ENCODE measurements at regions not wholly inside any gene's neighbourhood (a gene's known extent, or its start where the extent isn't known, plus 50 kb on each side); places are given as distances from the start of the nearest gene placed in this dataset.

GRCh38 chr1:79785964-79786363 is 779.4 kb upstream of the ADGRL4 start:
- no peak for ATAC-seq

- ATAC-seq = no peak
These were observed 779.0 kb upstream of the ADGRL4 start for GRCh38 chr1:79785561-79785960.

- ATAC-seq = no peak
These were observed 774.7 kb upstream of the ADGRL4 start for GRCh38 chr1:79781261-79781660.

- peak in 1 of 2 donors; percentile 25 for ATAC-seq
These were observed 771.1 kb upstream of the ADGRL4 start for GRCh38 chr1:79777481-79778219.

GRCh38 chr1:79775402-79775801 is 768.9 kb upstream of the ADGRL4 start:
- ATAC-seq = no peak

GRCh38 chr1:79773385-79773784 is 766.9 kb upstream of the ADGRL4 start:
- ATAC-seq = no peak

GRCh38 chr1:79762461-79762860 is 755.9 kb upstream of the ADGRL4 start:
- no peak for ATAC-seq

GRCh38 chr1:79760531-79760930 is 754.0 kb upstream of the ADGRL4 start:
- no peak for ATAC-seq

GRCh38 chr1:79749607-79750006 is 743.1 kb upstream of the ADGRL4 start:
- no peak for ATAC-seq

GRCh38 chr1:79745929-79746328 is 739.4 kb upstream of the ADGRL4 start:
- ATAC-seq = no peak

- ATAC-seq = no peak
These were observed 738.2 kb upstream of the ADGRL4 start for GRCh38 chr1:79744746-79745145.

GRCh38 chr1:79741720-79742421 is 735.3 kb upstream of the ADGRL4 start:
- ATAC-seq = no peak

GRCh38 chr1:79738101-79738500 is 731.6 kb upstream of the ADGRL4 start:
- ATAC-seq = no peak

GRCh38 chr1:79737193-79737592 is 730.7 kb upstream of the ADGRL4 start:
- ATAC-seq = no peak

GRCh38 chr1:79732950-79733349 is 726.4 kb upstream of the ADGRL4 start:
- ATAC-seq = no peak

GRCh38 chr1:79726911-79727310 is 720.4 kb upstream of the ADGRL4 start:
- ATAC-seq = no peak

- no peak for ATAC-seq
These were observed 719.8 kb upstream of the ADGRL4 start for GRCh38 chr1:79726321-79726720.

GRCh38 chr1:79716447-79716846 is 709.9 kb upstream of the ADGRL4 start:
- no peak for ATAC-seq

GRCh38 chr1:79714664-79715063 is 708.1 kb upstream of the ADGRL4 start:
- no peak for ATAC-seq

GRCh38 chr1:79711001-79711431 is 704.5 kb upstream of the ADGRL4 start:
- ATAC-seq = peak in 1 of 2 donors; percentile 48

GRCh38 chr1:79708646-79709265 is 702.2 kb upstream of the ADGRL4 start:
- ATAC-seq = no peak

- ATAC-seq = no peak
These were observed 698.7 kb upstream of the ADGRL4 start for GRCh38 chr1:79705218-79705617.

- ATAC-seq = no peak
These were observed 697.5 kb upstream of the ADGRL4 start for GRCh38 chr1:79704067-79704466.
